ENCODE measurements at regions not wholly inside any gene's neighbourhood (a gene's known extent, or its start where the extent isn't known, plus 50 kb on each side); places are given as distances from the start of the nearest gene placed in this dataset.

DNA sequence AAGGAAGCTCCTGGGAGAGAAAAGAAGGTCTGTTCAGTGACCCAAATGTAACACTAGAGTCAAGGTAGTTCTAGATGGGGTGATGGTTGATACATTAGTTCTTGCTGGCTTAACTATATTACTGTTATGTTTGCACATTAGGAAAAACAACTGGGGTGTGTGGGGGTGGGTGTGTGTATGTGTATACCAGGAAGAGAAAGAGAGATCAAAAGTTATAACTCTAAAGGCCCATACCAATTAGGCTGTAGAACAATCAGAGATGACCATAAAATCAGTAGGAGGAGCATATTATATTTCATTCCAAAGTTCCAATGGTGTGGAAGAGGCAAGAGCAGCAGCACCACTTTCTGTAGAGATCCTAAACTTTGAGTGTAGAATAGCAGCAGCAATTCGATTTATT lies 134.7 kb upstream of the FMR1 start:
- Histone ChIP-seq H3K9me3 (no peaks in the 10 kb centered on the region), H3K4me3 (no peak overlapping the region), H3K27ac (no peak overlapping the region), H3K4me2 (no peak overlapping the region), H3K4me1 (no peaks in the 10 kb centered on the region)
- ChIA-PET POLR2A (no interaction called here), CTCF (no interaction called here)
- TF ChIP-seq JUNB (IDR thresholded peaks at IDR 0.05) (no peak), FOXS1 (CRISPR knock-in tag; IDR thresholded peaks at IDR 0.05) (no peak), NR3C1 (IDR thresholded peaks at IDR 0.05) (no peak), HEYL (CRISPR knock-in tag; IDR thresholded peaks at IDR 0.05) (no peak), EP300 (IDR thresholded peaks at IDR 0.05) (no peak), EHMT2 (IDR thresholded peaks at IDR 0.05; ENCODE audit: low read depth) (no peak), GATA3 (IDR thresholded peaks at IDR 0.05; ENCODE audit: borderline replicate concordance) (no peak)
- FAIRE-seq: no peak
- no peak for ATAC-seq
- DNase-seq (ENCODE audit: low read depth in 1 of 2, low spot score in 1 of 2): no peak
- WGBS (ENCODE audit: missing lambda C conversion rate): 0% methylated on average over 1 of the region's 1 CpG

DNA sequence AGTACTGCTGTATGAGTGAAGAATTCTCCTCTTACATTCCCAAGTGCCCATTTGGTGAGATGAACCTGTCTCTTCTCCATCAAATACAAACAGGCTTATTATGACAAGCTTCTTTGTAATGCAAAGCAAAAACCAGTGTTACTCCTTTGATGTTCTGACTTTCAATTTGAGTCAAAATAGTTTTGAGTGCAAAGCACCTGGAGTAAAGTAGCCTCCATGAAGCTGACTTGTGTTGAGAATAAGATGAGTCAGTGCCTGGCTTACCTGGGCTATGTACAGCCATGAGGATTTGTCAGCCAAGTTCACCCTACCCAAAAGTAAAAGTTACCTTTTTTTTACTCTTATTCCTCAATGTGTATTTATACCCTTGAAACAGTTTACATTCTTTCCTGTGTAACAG lies 132.5 kb upstream of the FMR1 start:
- POLR2A ChIA-PET: no interaction called here
- Histone ChIP-seq H3K4me3 (no peak overlapping the region), H3K4me1 (no peaks in the 10 kb centered on the region), H3K27ac (no peak overlapping the region), H3K4me2 (no peak overlapping the region), H3K9me3 (no peaks in the 10 kb centered on the region)
- FAIRE-seq: no peak
- DNase-seq (ENCODE audit: low read depth in 1 of 2, low spot score in 1 of 2): no peak
- no peak for TF ChIP-seq CEBPB (IDR thresholded peaks at IDR 0.05)
- ATAC-seq: no peak
- CTCF ChIA-PET: no interaction called here

DNA sequence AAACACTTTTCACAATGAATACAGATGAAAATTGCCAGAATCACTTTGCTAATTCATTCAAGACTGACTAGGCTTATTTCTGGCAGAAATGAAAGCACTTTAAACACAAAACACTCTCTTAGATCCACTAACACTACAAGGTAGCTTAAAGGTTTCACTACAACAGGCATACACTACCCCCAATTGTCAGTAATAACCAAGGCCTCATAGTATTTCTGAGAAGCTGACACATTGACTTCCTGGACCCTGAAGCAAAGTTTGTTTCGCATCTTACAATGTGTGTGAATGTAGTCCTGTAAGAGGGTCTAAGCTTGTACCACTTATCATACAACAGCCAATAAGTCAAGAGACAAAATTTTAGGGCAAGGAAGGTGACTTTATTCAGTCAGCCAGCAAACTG lies 129.9 kb upstream of the FMR1 start:
- ChIA-PET CTCF (no interaction called here), POLR2A (no interaction called here)
- no peaks in the 10 kb centered on the region for H3K4me1 ChIP-seq
- WGBS (ENCODE audit: missing lambda C conversion rate): 30% methylated on average over 1 of the region's 1 CpG
- no peak for ATAC-seq
- TF ChIP-seq CHD2 (IDR thresholded peaks at IDR 0.05; ENCODE audit: low read length, partially characterized antibody): no peak
- no peak for DNase-seq (ENCODE audit: low read depth in 1 of 2, low spot score in 1 of 2)
- H3K9me3 ChIP-seq: no peaks in the 10 kb centered on the region
- FAIRE-seq: no peak
- H3K27ac ChIP-seq: no peak overlapping the region
- no peak overlapping the region for H3K4me3 ChIP-seq
- no peak overlapping the region for H3K4me2 ChIP-seq

DNA sequence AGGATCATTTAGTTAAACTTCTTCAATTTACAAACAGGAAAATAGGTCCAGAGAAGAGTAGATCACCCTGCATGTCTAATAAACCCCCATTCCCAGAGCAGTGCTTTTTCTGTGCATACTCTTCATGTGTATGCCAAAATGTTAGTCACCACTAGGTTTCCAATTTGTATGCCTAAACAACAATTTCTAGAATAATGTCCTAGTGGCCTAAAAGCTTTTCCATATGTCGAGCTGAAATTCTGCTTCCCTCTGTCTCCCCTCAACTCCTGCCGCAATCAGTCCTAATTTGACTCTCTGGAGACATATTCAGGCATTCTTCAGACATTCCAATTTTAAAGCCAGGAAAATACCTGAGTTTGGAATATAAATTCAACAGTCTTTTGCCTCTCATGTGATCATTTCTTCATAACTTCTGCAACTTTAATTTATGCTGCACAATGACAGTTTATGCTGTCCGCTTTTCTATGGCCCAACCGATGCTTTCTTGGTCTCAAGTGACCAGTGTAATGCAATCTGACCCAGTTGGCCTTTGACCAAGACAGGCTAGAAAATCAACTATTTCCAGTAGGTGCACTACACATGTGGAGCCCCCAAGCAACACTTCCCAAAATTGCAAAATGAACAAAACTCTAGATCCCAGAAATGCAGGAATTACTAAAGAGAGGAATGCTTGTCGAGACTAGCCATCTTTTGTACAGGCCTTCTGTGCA lies 122.9 kb upstream of the FMR1 start:
- DNase-seq (ENCODE audit: low read depth in 1 of 2, low spot score in 1 of 2): no peak
- H3K4me2 ChIP-seq: no peak overlapping the region
- TF ChIP-seq USF2 (IDR thresholded peaks at IDR 0.05) (no peak), FOSB (CRISPR knock-in tag; IDR thresholded peaks at IDR 0.05) (no peak), MYC (IDR thresholded peaks at IDR 0.05; ENCODE audit: borderline replicate concordance, low read length) (no peak), SMC3 (IDR thresholded peaks at IDR 0.05) (no peak), GATA3 (IDR thresholded peaks at IDR 0.05; ENCODE audit: borderline replicate concordance) (no peak), ATOH8 (CRISPR knock-in tag; IDR thresholded peaks at IDR 0.05; ENCODE audit: low read depth) (no peak), REST (IDR thresholded peaks at IDR 0.05) (no peak), EHMT2 (IDR thresholded peaks at IDR 0.05; ENCODE audit: low read depth) (no peak), CEBPB (IDR thresholded peaks at IDR 0.05) (no peak), JUNB (IDR thresholded peaks at IDR 0.05) (no peak), CBX2 (IDR thresholded peaks at IDR 0.05; ENCODE audit: borderline replicate concordance, low read depth) (no peak)
- no peak for FAIRE-seq
- WGBS (ENCODE audit: missing lambda C conversion rate): 7% methylated on average over 5 of the region's 5 CpGs
- ATAC-seq: no peak
- no peaks in the 10 kb centered on the region for H3K4me1 ChIP-seq
- H3K9me3 ChIP-seq: no peaks in the 10 kb centered on the region
- H3K4me3 ChIP-seq: no peak overlapping the region
- no peak overlapping the region for H3K27ac ChIP-seq
- CTCF ChIA-PET: no interaction called here
- POLR2A ChIA-PET: no interaction called here

All from A549 (cell line).